Stimulated activated CD8-positive, alpha-beta memory T cell treated with anti-CD3 and anti-CD28 coated beads, Interleukin-7, amount 100 ng/mL, for 48 hours (primary cell): ENCODE measurements at regions not wholly inside any gene's neighbourhood (a gene's known extent, or its start where the extent isn't known, plus 50 kb on each side); places are given as distances from the start of the nearest gene placed in this dataset.

Experiments
- DNase-seq, 2 donors: peaks; one replicate each; pipeline ENCODE4 v3.0.0-alpha.2; 2020; ENCODE audit warnings: low read depth in 1 of 2; ENCODE audit errors: extremely low read depth in 1 of 2

GRCh38 chr12:107439026-107439738 is 246.4 kb upstream of the PWP1 start:
- DNase-seq: no peak

GRCh38 chr12:107440606-107441005 is 245.0 kb upstream of the PWP1 start:
- no peak for DNase-seq

- DNase-seq: no peak
Observed at GRCh38 chr12:107441665-107442300, 243.8 kb upstream of the PWP1 start.

- DNase-seq: no peak
Observed at GRCh38 chr12:107442326-107442987, 243.1 kb upstream of the PWP1 start.

- DNase-seq: no peak
Observed at GRCh38 chr12:107443320-107444090, 242.1 kb upstream of the PWP1 start.

- no peak for DNase-seq
Observed at GRCh38 chr12:107444771-107445170, 240.8 kb upstream of the PWP1 start.

- no peak for DNase-seq
Observed at GRCh38 chr12:107446476-107446875, 239.1 kb upstream of the PWP1 start.

GRCh38 chr12:107447336-107447735 is 238.3 kb upstream of the PWP1 start:
- DNase-seq: no peak

GRCh38 chr12:107448198-107448597 is 237.4 kb upstream of the PWP1 start:
- DNase-seq: no peak

GRCh38 chr12:107449891-107450290 is 235.7 kb upstream of the PWP1 start:
- no peak for DNase-seq

GRCh38 chr12:107450541-107450940 is 235.1 kb upstream of the PWP1 start:
- no peak for DNase-seq

GRCh38 chr12:107451246-107451645 is 234.4 kb upstream of the PWP1 start:
- no peak for DNase-seq

GRCh38 chr12:107454109-107454830 is 231.3 kb upstream of the PWP1 start:
- DNase-seq: no peak

- DNase-seq: no peak
Observed at GRCh38 chr12:107457362-107457935, 228.2 kb upstream of the PWP1 start.

GRCh38 chr12:107458163-107458562 is 227.4 kb upstream of the PWP1 start:
- DNase-seq: no peak

GRCh38 chr12:107458990-107459389 is 226.6 kb upstream of the PWP1 start:
- DNase-seq: no peak

- no peak for DNase-seq
Observed at GRCh38 chr12:107459641-107460040, 226.0 kb upstream of the PWP1 start.

GRCh38 chr12:107461222-107461975 is 224.2 kb upstream of the PWP1 start:
- no peak for DNase-seq

GRCh38 chr12:107462428-107463332 is 222.9 kb upstream of the PWP1 start:
- no peak for DNase-seq
